Mucosa of descending colon (tissue), 3 donors: ENCODE measurements at regions not wholly inside any gene's neighbourhood (a gene's known extent, or its start where the extent isn't known, plus 50 kb on each side); places are given as distances from the start of the nearest gene placed in this dataset.

Experiments used
- ATAC-seq: fragments of 200-7000 bp; cut with Tn5 transposase; one replicate; pipeline ENCODE4 v1.9.1; 2020; ENCODE audit warnings: mild to moderate bottlenecking, moderate library complexity
- DNase-seq, 3 donors: peaks; one replicate each; pipeline ENCODE4 v3.0.0-alpha.2; 2020
- H3K36me3 ChIP-seq: fragments of 200-600 bp; one replicate; pipeline ENCODE4 v1.8.0; 2021; ENCODE audit warnings: low read depth, mild to moderate bottlenecking
- H3K4me1 ChIP-seq: fragments of 200-600 bp; one replicate; pipeline ENCODE4 v1.8.0; 2021; ENCODE audit warnings: low read depth, mild to moderate bottlenecking
- H3K4me3 ChIP-seq: fragments of 200-600 bp; one replicate; pipeline ENCODE4 v1.8.0; 2021; ENCODE audit warnings: mild to moderate bottlenecking
- H3K9me3 ChIP-seq: fragments of 200-600 bp; one replicate; pipeline ENCODE4 v1.8.0; 2021; ENCODE audit warnings: mild to moderate bottlenecking
- CTCF ChIP-seq: fragments of 200-600 bp; IDR thresholded peaks from one replicate; pipeline ENCODE4 v1.8.0; 2022; ENCODE audit warnings: antibody characterized with exemption, mild to moderate bottlenecking
- intact Hi-C, 2 donors: fragments of 100-400 bp; cut with DNase I in 1 of 2; cut with micrococcal nuclease in 1 of 2; formaldehyde crosslinking; loops; one replicate each; pipeline versions ENCODE4 v1.11.0 to v1.11.1; 2022; cut with DNase I, micrococcal nuclease
- donor health status: DM: no; HTN: no; CAD: no; lungs with moderate emphysema.
- donor health status: DM: no; HTN: no; CAD: no.
- donor health status: DM: no; HTN: yes; CAD: no.

GRCh38 chr4:180486342-180486741 is 1756.9 kb upstream of the TENM3 start:
- Histone ChIP-seq H3K36me3 (no peaks in the 10 kb centered on the region), H3K4me3 (no peak overlapping the region), H3K4me1 (no peaks in the 10 kb centered on the region), H3K9me3 (no peaks in the 10 kb centered on the region)
- intact Hi-C loops: no loop called here
- DNase-seq (no peak), ATAC-seq (no peak)
- no peak for TF ChIP-seq CTCF

GRCh38 chr4:180489787-180490186 is 1753.4 kb upstream of the TENM3 start:
- DNase-seq (no peak), ATAC-seq (no peak)
- no peaks in the 10 kb centered on the region for H3K9me3 ChIP-seq
- no peak overlapping the region for H3K4me3 ChIP-seq
- no peaks in the 10 kb centered on the region for H3K4me1 ChIP-seq
- intact Hi-C loops: no loop called here
- no peak for TF ChIP-seq CTCF
- no peaks in the 10 kb centered on the region for H3K36me3 ChIP-seq

GRCh38 chr4:180491210-180491609 is 1752.0 kb upstream of the TENM3 start:
- intact Hi-C loops: no loop called here
- no peak for TF ChIP-seq CTCF
- H3K9me3 ChIP-seq: no peaks in the 10 kb centered on the region
- H3K4me3 ChIP-seq: no peak overlapping the region
- no peak for DNase-seq
- ATAC-seq: no peak
- no peaks in the 10 kb centered on the region for H3K36me3 ChIP-seq
- H3K4me1 ChIP-seq: no peaks in the 10 kb centered on the region

- intact Hi-C loops: no loop called here
- no peak for DNase-seq
Measured at GRCh38 chr4:180493299-180493698, 1749.9 kb upstream of the TENM3 start.

GRCh38 chr4:180500154-180500553 is 1743.0 kb upstream of the TENM3 start:
- DNase-seq (no peak), ATAC-seq (no peak)
- Histone ChIP-seq H3K4me1 (no peaks in the 10 kb centered on the region), H3K4me3 (no peak overlapping the region), H3K36me3 (no peaks in the 10 kb centered on the region), H3K9me3 (no peaks in the 10 kb centered on the region)
- intact Hi-C loops: no loop called here
- no peak for TF ChIP-seq CTCF

More at GRCh38 chr4:180493299-180493698, 1749.9 kb upstream of the TENM3 start:
- no peak for ATAC-seq
- H3K4me1 ChIP-seq: no peaks in the 10 kb centered on the region
- H3K4me3 ChIP-seq: no peak overlapping the region
- TF ChIP-seq CTCF: no peak
- no peaks in the 10 kb centered on the region for H3K36me3 ChIP-seq
- no peaks in the 10 kb centered on the region for H3K9me3 ChIP-seq

- Histone ChIP-seq H3K4me1 (no peaks in the 10 kb centered on the region), H3K36me3 (no peaks in the 10 kb centered on the region), H3K9me3 (no peaks in the 10 kb centered on the region), H3K4me3 (no peak overlapping the region)
- no peak for TF ChIP-seq CTCF
- no peak for DNase-seq
- intact Hi-C loops: no loop called here
- ATAC-seq: no peak
Measured at GRCh38 chr4:180512801-180513475, 1730.3 kb upstream of the TENM3 start.
